DMS153 treated with DMSO at 0.1 percent for 48 hours (cell line): ENCODE measurements at regions not wholly inside any gene's neighbourhood (a gene's known extent, or its start where the extent isn't known, plus 50 kb on each side); places are given as distances from the start of the nearest gene placed in this dataset.

Experiments
- DNase-seq: peaks from one replicate; lab custom pipeline; 2025; ENCODE audit not compliant: unreplicated experiment; lab: John Stamatoyannopoulos, UW

DNA sequence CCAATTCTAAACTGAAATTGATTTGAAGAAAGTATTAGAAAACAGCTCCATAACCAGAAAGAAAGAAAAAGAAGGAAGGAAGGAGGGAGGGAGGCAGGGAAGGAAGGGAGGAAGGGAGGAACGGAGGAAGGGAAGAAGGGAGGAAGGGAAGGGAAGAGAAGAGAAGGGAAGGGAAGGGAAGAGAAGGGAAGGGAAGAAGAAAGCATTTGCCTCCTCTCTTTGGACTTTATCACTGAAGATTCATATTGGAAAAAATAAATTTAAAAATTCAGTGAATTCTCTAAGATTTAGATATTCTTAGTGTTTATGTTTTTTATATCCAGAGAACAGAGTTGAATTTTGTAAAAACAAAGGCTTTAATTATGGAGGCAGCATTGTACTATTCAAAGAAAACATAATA is 68.5 kb upstream of the NXT1 start:
- DNase-seq: no peak

GRCh38 chr20:23279836-23280235 is 70.8 kb upstream of the NXT1 start:
- DNase-seq: no peak

- DNase-seq: no peak
Observed at GRCh38 chr20:23278172-23278571, 72.4 kb upstream of the NXT1 start.

GRCh38 chr20:23277316-23277715 is 73.3 kb upstream of the NXT1 start:
- no peak for DNase-seq

GRCh38 chr20:23273776-23274175 is 76.8 kb upstream of the NXT1 start:
- no peak for DNase-seq

GRCh38 chr20:23272176-23273029 is 78.2 kb upstream of the NXT1 start:
- DNase-seq: no peak

DNA sequence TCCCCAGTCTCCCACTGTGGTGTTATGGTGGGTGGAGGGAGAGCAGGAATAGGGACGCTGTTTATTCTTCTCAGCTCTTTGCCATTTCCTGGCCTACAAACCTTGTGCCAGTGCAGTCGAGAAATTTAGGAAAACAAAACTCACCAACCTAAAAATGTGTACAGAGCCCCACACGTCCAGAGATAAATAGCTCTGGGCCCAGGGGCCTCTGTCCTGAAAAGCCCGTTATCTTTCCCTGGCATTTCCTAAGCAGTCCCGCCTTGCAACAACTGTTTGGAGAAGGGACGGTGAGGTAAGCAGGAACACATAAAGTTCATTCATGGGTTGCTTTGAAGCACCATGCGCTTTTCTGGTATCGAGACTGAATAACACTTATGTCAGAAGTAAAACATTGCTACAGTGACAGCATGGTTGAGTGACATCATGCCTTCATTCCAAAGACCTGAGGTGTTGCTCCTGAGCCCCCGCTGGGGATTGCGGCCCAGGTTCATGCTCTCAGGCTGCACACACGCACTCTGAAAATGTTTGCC is 80.1 kb upstream of the NXT1 start:
- DNase-seq: no peak

GRCh38 chr20:23269954-23270353 is 80.6 kb upstream of the NXT1 start:
- no peak for DNase-seq

- DNase-seq: no peak
Observed at GRCh38 chr20:23268792-23269354, 81.7 kb upstream of the NXT1 start.

DNA sequence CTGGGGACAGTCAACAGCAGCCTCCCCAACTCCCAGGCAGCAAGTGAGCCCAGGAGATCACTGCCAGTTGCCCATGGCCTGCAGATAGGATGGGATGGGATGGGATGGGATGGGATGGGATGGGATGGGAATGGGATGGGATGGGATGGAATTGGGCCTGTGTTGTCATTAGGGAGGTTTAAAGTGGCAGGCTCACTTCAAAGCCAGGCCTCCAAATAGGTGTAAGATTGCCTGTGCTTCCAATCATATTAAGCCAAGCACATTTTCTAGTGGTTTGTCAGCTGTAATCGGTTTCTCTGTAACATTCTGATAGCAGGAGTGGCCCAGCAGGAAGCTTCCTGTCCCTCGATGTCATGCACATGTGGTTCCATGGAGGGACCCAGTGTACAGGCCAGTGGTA is 82.7 kb upstream of the NXT1 start:
- DNase-seq: no peak

DNA sequence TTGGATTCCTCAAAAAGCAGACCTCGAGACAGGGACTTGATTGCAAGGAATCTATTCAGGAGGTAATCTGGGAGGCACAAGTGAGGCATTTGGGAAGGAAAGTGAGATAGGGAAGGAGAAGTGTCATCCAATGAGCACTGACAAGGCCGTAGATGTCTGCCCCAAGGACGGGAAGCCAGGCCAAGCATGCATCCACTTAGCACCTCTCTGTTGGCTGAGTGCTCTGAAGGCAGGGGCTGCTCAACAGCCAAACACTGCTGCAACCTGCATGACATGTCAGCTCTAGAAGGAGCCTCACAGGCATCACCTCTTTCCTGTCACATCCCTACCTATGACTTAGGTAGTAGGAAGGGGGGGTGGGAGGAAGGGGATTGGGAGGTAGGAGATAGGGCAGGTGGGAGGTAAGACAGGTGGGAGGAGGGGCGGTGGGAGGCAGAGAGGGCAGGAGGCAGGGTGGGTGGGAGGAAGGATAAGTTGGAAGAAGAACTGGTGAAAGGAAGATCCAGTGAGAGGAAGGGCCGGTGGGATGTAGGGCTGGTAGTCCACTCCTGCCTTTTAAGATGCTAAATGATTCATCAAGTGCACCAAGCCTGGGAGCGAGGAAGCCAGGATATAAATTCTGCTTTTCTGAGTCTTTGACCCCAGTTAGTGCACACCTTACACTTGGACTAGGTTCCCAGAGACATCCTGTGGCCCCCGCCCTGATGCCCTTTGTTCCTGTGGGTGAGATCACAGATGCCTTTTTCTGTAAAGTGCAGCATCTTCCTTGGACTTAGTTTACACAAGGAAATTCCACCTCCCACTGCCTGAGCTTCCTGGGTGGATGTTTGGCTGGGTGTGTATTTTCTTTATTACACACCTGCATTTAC is 83.8 kb upstream of the NXT1 start:
- no peak for DNase-seq

DNA sequence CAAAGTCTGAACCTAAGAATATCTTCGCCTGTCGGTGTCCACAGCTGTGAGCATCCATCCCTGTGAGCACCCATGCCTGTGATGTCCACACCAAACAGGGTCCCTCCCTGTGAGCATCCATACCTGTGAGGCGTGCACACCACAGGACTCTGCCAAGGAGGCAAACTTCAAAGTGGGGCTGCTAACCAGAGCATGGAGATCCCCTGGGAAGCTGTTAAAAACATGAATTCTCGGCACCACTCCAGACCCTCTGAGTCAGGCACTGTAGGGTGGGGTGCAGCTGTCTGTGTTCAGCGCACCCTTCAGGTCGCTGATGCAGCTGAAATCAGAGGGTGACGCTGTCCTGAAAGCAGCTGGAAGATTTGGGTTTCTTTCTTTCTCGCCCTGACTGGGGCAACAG is 85.4 kb upstream of the NXT1 start:
- DNase-seq: no peak

DNA sequence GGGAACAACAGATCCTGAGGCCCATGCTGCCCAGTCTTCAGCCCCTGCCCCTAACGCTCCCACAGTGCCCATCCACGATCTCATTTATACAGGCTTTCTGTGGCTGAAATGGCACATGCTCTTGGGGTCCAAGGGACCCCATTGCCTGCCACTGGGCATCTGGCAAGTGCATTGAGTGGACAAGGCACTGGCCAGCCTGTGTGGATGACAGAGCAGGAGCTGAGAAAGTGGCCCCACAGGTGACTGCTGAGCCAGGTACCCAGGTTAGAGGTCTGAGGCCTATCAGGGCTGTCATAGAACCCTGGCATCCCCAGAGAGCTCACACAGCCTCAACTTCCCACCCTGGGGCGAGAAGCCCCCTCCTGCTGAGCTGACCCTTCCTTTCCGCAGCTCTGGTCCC is 86.0 kb upstream of the NXT1 start:
- DNase-seq: no peak

DNA sequence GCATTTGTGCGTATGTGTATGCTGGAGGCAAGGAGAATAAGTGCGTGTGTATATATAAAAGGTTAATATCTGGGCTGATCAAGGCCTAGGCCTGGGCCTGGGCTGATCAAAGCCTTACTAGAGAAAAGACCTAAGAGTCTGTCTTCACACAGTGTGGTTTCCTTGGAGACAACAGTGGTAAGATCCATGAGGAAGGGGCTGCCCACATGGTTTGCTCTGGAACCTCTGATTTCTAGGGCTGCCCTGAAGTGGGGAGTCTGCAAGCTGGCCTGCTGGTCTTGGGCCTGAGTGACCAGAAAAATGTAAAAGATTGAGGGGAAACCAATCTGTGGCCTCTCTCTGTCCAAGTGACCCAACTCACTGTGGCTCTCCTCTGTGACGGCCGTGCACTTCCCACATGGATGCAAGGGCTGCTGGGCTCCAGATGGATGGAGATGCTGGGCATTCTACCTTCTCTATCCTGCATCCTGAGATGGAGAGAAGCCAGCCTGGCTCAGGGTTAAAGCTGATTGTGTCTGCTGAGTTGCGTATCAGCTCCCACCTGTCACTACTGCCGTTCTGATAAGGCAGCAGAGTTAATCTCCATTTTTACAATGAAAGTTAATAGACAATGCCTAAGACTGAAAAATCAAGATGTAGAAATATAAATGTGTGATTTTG is 90.3 kb upstream of the NXT1 start:
- DNase-seq: no peak

DNA sequence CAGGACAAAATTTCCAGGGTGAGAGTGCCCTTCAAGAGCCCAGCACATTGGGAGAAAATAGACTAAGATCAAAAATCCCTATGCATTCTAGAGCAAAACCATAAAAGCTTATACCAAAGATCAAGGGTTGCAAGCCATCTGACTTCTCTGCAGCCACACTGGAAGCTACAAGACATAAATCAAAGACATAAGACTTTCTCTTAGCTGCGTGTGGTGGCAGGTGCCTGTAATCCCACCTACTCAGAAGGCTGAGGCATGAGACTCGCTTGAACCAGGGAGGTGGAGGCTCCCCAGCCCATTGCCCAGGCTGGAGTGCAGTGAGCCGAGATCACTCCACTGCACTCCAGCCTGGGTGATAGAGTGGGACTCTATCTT is 91.9 kb upstream of the NXT1 start:
- DNase-seq: no peak

- DNase-seq: peak; percentile 49
Observed at GRCh38 chr20:23257848-23258746, 92.5 kb upstream of the NXT1 start.

GRCh38 chr20:23257106-23257761 is 93.4 kb upstream of the NXT1 start:
- DNase-seq: no peak

- no peak for DNase-seq
Observed at GRCh38 chr20:23255716-23256385, 94.7 kb upstream of the NXT1 start.

DNA sequence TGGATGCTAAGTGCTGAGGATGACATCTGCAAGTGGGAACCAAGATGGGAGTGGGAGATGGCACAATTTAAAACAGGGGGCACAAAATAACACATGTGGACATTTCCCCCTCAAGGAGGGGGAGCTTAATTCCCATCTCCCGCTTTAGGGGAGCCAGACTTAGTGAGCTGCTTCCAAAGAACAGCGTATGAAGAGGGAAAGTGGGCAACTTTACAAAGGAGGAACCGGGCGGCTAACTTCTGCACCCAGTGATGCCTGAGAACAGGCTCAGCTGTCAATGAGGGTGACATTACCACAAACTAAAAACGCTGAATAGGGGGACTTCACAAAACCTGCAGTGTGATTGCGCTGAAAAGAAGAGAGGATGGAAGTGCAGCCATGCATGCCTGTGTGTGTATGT is 95.5 kb upstream of the NXT1 start:
- no peak for DNase-seq
